ENCODE measurements at regions not wholly inside any gene's neighbourhood (a gene's known extent, or its start where the extent isn't known, plus 50 kb on each side); places are given as distances from the start of the nearest gene placed in this dataset.

DNA sequence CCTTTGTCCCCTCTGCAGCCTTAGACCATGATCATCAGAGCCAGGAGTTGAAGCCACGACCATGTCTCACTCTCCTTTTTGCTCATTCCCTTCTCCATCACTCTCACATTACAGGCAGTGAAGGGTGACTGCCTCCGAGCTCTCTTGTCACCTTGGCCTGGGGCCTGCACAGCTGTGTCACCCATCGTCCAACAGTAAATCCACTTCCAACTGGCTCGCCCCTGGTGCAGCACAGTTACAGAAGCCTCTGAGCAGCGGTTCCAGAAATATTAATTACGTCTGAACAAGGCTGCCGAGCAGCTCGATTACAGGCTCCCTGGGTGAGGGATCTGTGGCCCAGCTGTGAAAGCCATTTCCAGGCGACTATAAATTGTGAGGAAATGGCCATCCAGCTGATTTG is 528.2 kb downstream of the NR2F2 start:
- TF ChIP-seq CREB1 (IDR thresholded peaks at IDR 0.05; ENCODE audit: low read depth) (no peak), TCF12 (IDR thresholded peaks at IDR 0.05; ENCODE audit: low read depth) (no peak), RAD21 (IDR thresholded peaks at IDR 0.05; ENCODE audit: low read depth) (no peak), TAF1 (IDR thresholded peaks at IDR 0.05; ENCODE audit: low read depth) (no peak), EGR1 (IDR thresholded peaks at IDR 0.05) (no peak), FOXM1 (IDR thresholded peaks at IDR 0.05; ENCODE audit: borderline replicate concordance, low read depth) (no peak), ZBTB7A (IDR thresholded peaks at IDR 0.05; ENCODE audit: low read depth) (no peak), EP300 (IDR thresholded peaks at IDR 0.05; ENCODE audit: borderline replicate concordance) (no peak), YY1 (IDR thresholded peaks at IDR 0.05; ENCODE audit: low read depth) (no peak), TEAD4 (IDR thresholded peaks at IDR 0.05) (no peak), NFIC (IDR thresholded peaks at IDR 0.05) (no peak), CEBPB (IDR thresholded peaks at IDR 0.05) (no peak)
- TF ChIP-seq, protein P1, sequence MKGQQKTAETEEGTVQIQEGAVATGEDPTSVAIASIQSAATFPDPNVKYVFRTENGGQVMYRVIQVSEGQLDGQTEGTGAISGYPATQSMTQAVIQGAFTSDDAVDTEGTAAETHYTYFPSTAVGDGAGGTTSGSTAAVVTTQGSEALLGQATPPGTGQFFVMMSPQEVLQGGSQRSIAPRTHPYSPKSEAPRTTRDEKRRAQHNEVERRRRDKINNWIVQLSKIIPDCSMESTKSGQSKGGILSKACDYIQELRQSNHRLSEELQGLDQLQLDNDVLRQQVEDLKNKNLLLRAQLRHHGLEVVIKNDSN (IDR thresholded peaks at IDR 0.05) = no peak
- TF ChIP-seq, protein P2, sequence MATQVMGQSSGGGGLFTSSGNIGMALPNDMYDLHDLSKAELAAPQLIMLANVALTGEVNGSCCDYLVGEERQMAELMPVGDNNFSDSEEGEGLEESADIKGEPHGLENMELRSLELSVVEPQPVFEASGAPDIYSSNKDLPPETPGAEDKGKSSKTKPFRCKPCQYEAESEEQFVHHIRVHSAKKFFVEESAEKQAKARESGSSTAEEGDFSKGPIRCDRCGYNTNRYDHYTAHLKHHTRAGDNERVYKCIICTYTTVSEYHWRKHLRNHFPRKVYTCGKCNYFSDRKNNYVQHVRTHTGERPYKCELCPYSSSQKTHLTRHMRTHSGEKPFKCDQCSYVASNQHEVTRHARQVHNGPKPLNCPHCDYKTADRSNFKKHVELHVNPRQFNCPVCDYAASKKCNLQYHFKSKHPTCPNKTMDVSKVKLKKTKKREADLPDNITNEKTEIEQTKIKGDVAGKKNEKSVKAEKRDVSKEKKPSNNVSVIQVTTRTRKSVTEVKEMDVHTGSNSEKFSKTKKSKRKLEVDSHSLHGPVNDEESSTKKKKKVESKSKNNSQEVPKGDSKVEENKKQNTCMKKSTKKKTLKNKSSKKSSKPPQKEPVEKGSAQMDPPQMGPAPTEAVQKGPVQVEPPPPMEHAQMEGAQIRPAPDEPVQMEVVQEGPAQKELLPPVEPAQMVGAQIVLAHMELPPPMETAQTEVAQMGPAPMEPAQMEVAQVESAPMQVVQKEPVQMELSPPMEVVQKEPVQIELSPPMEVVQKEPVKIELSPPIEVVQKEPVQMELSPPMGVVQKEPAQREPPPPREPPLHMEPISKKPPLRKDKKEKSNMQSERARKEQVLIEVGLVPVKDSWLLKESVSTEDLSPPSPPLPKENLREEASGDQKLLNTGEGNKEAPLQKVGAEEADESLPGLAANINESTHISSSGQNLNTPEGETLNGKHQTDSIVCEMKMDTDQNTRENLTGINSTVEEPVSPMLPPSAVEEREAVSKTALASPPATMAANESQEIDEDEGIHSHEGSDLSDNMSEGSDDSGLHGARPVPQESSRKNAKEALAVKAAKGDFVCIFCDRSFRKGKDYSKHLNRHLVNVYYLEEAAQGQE (IDR thresholded peaks at IDR 0.05; ENCODE audit: low read depth) = no peak
- TF ChIP-seq, protein P3, sequence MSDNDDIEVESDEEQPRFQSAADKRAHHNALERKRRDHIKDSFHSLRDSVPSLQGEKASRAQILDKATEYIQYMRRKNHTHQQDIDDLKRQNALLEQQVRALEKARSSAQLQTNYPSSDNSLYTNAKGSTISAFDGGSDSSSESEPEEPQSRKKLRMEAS (IDR thresholded peaks at IDR 0.05) = no peak

DNA sequence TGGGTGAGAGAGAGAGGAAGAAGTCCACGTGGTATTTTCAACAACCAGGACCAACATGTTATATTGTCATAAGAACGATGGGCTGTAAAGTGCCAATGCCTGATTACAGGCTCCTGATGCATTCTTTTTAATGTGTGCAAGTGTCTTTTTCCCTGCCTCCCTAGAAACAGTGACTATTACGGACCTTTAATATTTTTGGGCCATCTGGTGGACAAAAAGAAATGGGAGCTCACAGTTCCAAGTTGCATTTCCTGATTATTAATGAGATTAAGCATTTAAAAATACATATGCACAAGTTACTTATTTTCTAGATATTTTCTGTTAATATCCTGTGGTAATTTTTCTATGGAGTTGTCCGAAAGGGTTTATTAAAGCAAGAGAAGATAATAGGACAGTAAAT is 530.2 kb downstream of the NR2F2 start:
- TF ChIP-seq EGR1 (IDR thresholded peaks at IDR 0.05) (no peak), CREB1 (IDR thresholded peaks at IDR 0.05; ENCODE audit: low read depth) (no peak), TAF1 (IDR thresholded peaks at IDR 0.05; ENCODE audit: low read depth) (no peak), CEBPB (IDR thresholded peaks at IDR 0.05) (no peak), TCF12 (IDR thresholded peaks at IDR 0.05; ENCODE audit: low read depth) (no peak), TEAD4 (IDR thresholded peaks at IDR 0.05) (no peak), RAD21 (IDR thresholded peaks at IDR 0.05; ENCODE audit: low read depth) (no peak), NFIC (IDR thresholded peaks at IDR 0.05) (no peak), EP300 (IDR thresholded peaks at IDR 0.05; ENCODE audit: borderline replicate concordance) (no peak), ZBTB7A (IDR thresholded peaks at IDR 0.05; ENCODE audit: low read depth) (no peak), YY1 (IDR thresholded peaks at IDR 0.05; ENCODE audit: low read depth) (no peak)
- TF ChIP-seq, protein P3 (IDR thresholded peaks at IDR 0.05) = no peak
- TF ChIP-seq, protein P1 (IDR thresholded peaks at IDR 0.05) = no peak
- TF ChIP-seq, protein P2 (IDR thresholded peaks at IDR 0.05; ENCODE audit: low read depth) = no peak

GRCh38 chr15:96867992-96868391 is 537.5 kb downstream of the NR2F2 start:
- TF ChIP-seq, protein P3 (IDR thresholded peaks at IDR 0.05) = no peak
- TF ChIP-seq, protein P1 (IDR thresholded peaks at IDR 0.05) = no peak

GRCh38 chr15:96869122-96869521 is 538.6 kb downstream of the NR2F2 start:
- no peak for TF ChIP-seq TCF12 (IDR thresholded peaks at IDR 0.05; ENCODE audit: low read depth)
- TF ChIP-seq, protein P2 (IDR thresholded peaks at IDR 0.05; ENCODE audit: low read depth) = no peak
- TF ChIP-seq, protein P3 (IDR thresholded peaks at IDR 0.05) = no peak
- TF ChIP-seq CREB1 (IDR thresholded peaks at IDR 0.05; ENCODE audit: low read depth) = no peak
- no peak for TF ChIP-seq ZBTB7A (IDR thresholded peaks at IDR 0.05; ENCODE audit: low read depth)
